Panc1 (cell line): ENCODE measurements at regions not wholly inside any gene's neighbourhood (a gene's known extent, or its start where the extent isn't known, plus 50 kb on each side); places are given as distances from the start of the nearest gene placed in this dataset.

Source experiments
- CTCF ChIP-seq: fragments of 450-650 bp; IDR thresholded peaks from 2 replicates; pipeline ENCODE4 v1.5.1; 2017; ENCODE audit warnings: mild to moderate bottlenecking
- POLR2AphosphoS5 ChIP-seq: IDR thresholded peaks from 2 replicates; pipeline ENCODE4 v1.6.1; 2012; ENCODE audit warnings: mild to moderate bottlenecking, low read depth, low read length, moderate library complexity
- REST ChIP-seq, 2 experiments: IDR thresholded peaks; 2 replicates each; pipeline ENCODE4 v1.6.1; 2011 to 2012; ENCODE audit warnings: low read depth in 2 of 2, control low read depth in 1 of 2, low read length in 1 of 2, mild to moderate bottlenecking in 1 of 2, moderate library complexity in 1 of 2; ENCODE audit not compliant: insufficient read depth in 1 of 2

- TF ChIP-seq CTCF (no peak), POLR2AphosphoS5 (no peak), REST (IDR thresholded peaks at IDR 0.05; ENCODE audit: insufficient read depth in 1 of 2, low read depth in 2 of 2, low read length in 1 of 2) (no peak)
These were observed 101.9 kb downstream of the LITAF start for GRCh38 chr16:11484691-11485258.
